Central memory CD8-positive, alpha-beta T cell (primary cell): ENCODE measurements at regions not wholly inside any gene's neighbourhood (a gene's known extent, or its start where the extent isn't known, plus 50 kb on each side); places are given as distances from the start of the nearest gene placed in this dataset.

Source experiments
- ATAC-seq: fragments of 150-1000 bp; cut with Tn5 transposase; replicated peaks from 2 replicates; pipeline ENCODE4 v1.10.0; 2022; ENCODE audit warnings: mild to moderate bottlenecking, moderate FRiP score, moderate number of reproducible peaks; ENCODE audit not compliant: poor library complexity, severe bottlenecking; ENCODE audit errors: extremely low read depth
- DNase-seq, 2 donors: peaks; one replicate each; pipeline ENCODE4 v3.0.0; 2021; ENCODE audit warnings: low spot score in 2 of 2
- H3K27ac Mint-ChIP-seq: one replicate; pipeline ENCODE4 v1.8.0; 2022; ENCODE audit warnings: low read depth, mild to moderate bottlenecking, moderate library complexity, mixed read lengths
- H3K27me3 Mint-ChIP-seq: one replicate; pipeline ENCODE4 v1.8.0; 2022; ENCODE audit warnings: mixed read lengths
- H3K36me3 Mint-ChIP-seq: one replicate; pipeline ENCODE4 v1.8.0; 2022; ENCODE audit warnings: mild to moderate bottlenecking, moderate library complexity, mixed read lengths; ENCODE audit not compliant: insufficient read depth
- H3K4me1 Mint-ChIP-seq: one replicate; pipeline ENCODE4 v1.8.0; 2022; ENCODE audit warnings: mixed read lengths
- H3K4me3 Mint-ChIP-seq: one replicate; pipeline ENCODE4 v1.8.0; 2022; ENCODE audit warnings: mild to moderate bottlenecking, moderate library complexity, mixed read lengths
- H3K9me3 Mint-ChIP-seq: one replicate; pipeline ENCODE4 v1.8.0; 2022; ENCODE audit warnings: mixed read lengths

GRCh38 chr10:33743429-33743857 lies 409.0 kb upstream of the NRP1 start:
- DNase-seq (no peak), ATAC-seq (peak; percentile 60)
- Mint-ChIP-seq H3K4me1 (no peaks in the 10 kb centered on the region), H3K9me3 (no peaks in the 10 kb centered on the region), H3K36me3 (peaks cover 1% of the 10 kb centered on the region), H3K27me3 (no peaks in the 10 kb centered on the region), H3K4me3 (no peak overlapping the region), H3K27ac (no peak overlapping the region)

- DNase-seq (no peak), ATAC-seq (no peak)
- no peak overlapping the region for H3K27ac Mint-ChIP-seq
- no peak overlapping the region for H3K4me3 Mint-ChIP-seq
- no peaks in the 10 kb centered on the region for H3K9me3 Mint-ChIP-seq
- no peaks in the 10 kb centered on the region for H3K4me1 Mint-ChIP-seq
- H3K27me3 Mint-ChIP-seq: no peaks in the 10 kb centered on the region
- no peaks in the 10 kb centered on the region for H3K36me3 Mint-ChIP-seq
Observed at GRCh38 chr10:33739031-33739430, 404.6 kb upstream of the NRP1 start.

- Mint-ChIP-seq H3K36me3 (no peaks in the 10 kb centered on the region), H3K4me3 (no peak overlapping the region), H3K27ac (peak overlapping the region; percentile 29), H3K9me3 (peaks cover 5% of the 10 kb centered on the region), H3K27me3 (peaks cover 2% of the 10 kb centered on the region), H3K4me1 (no peaks in the 10 kb centered on the region)
- ATAC-seq (no peak), DNase-seq (no peak)
Observed at GRCh38 chr10:33735464-33735923, 401.0 kb upstream of the NRP1 start.

GRCh38 chr10:33734393-33735155 lies 400.1 kb upstream of the NRP1 start:
- peaks cover 11% of the 10 kb centered on the region for H3K27me3 Mint-ChIP-seq
- ATAC-seq (no peak), DNase-seq (no peak)
- peaks cover 5% of the 10 kb centered on the region for H3K9me3 Mint-ChIP-seq
- H3K27ac Mint-ChIP-seq: no peak overlapping the region
- no peak overlapping the region for H3K4me3 Mint-ChIP-seq
- H3K36me3 Mint-ChIP-seq: no peaks in the 10 kb centered on the region
- no peaks in the 10 kb centered on the region for H3K4me1 Mint-ChIP-seq

GRCh38 chr10:33733058-33733457 lies 398.6 kb upstream of the NRP1 start:
- ATAC-seq: no peak
- H3K27me3 Mint-ChIP-seq: peaks cover 24% of the 10 kb centered on the region
- H3K4me3 Mint-ChIP-seq: no peak overlapping the region
- H3K36me3 Mint-ChIP-seq: no peaks in the 10 kb centered on the region
- peaks cover 5% of the 10 kb centered on the region for H3K9me3 Mint-ChIP-seq
- H3K4me1 Mint-ChIP-seq: no peaks in the 10 kb centered on the region
- DNase-seq: no peak
- no peak overlapping the region for H3K27ac Mint-ChIP-seq

- H3K36me3 Mint-ChIP-seq: no peaks in the 10 kb centered on the region
- H3K27ac Mint-ChIP-seq: no peak overlapping the region
- no peak overlapping the region for H3K4me3 Mint-ChIP-seq
- peaks cover 5% of the 10 kb centered on the region for H3K9me3 Mint-ChIP-seq
- ATAC-seq (no peak), DNase-seq (no peak)
- peaks cover 24% of the 10 kb centered on the region for H3K27me3 Mint-ChIP-seq
- H3K4me1 Mint-ChIP-seq: no peaks in the 10 kb centered on the region
Observed at GRCh38 chr10:33732161-33732680, 397.8 kb upstream of the NRP1 start.

GRCh38 chr10:33731322-33731721 lies 396.9 kb upstream of the NRP1 start:
- Mint-ChIP-seq H3K36me3 (no peaks in the 10 kb centered on the region), H3K27ac (no peak overlapping the region), H3K27me3 (peaks cover 24% of the 10 kb centered on the region), H3K4me1 (no peaks in the 10 kb centered on the region), H3K4me3 (no peak overlapping the region), H3K9me3 (peaks cover 5% of the 10 kb centered on the region)
- ATAC-seq (no peak), DNase-seq (no peak)

- ATAC-seq (no peak), DNase-seq (no peak)
- Mint-ChIP-seq H3K36me3 (no peaks in the 10 kb centered on the region), H3K27ac (no peak overlapping the region), H3K4me3 (no peak overlapping the region), H3K9me3 (no peaks in the 10 kb centered on the region), H3K4me1 (no peaks in the 10 kb centered on the region), H3K27me3 (peaks cover 31% of the 10 kb centered on the region)
Observed at GRCh38 chr10:33725430-33725829, 391.0 kb upstream of the NRP1 start.

GRCh38 chr10:33723181-33723580 lies 388.7 kb upstream of the NRP1 start:
- ATAC-seq: no peak
- H3K9me3 Mint-ChIP-seq: no peaks in the 10 kb centered on the region

GRCh38 chr10:33722067-33722466 lies 387.6 kb upstream of the NRP1 start:
- no peak for DNase-seq
- H3K27ac Mint-ChIP-seq: no peak overlapping the region

More at GRCh38 chr10:33723181-33723580, 388.7 kb upstream of the NRP1 start:
- no peak overlapping the region for H3K4me3 Mint-ChIP-seq
- no peaks in the 10 kb centered on the region for H3K36me3 Mint-ChIP-seq
- H3K4me1 Mint-ChIP-seq: no peaks in the 10 kb centered on the region
- H3K27ac Mint-ChIP-seq: no peak overlapping the region
- peaks cover 10% of the 10 kb centered on the region for H3K27me3 Mint-ChIP-seq
- DNase-seq: no peak

GRCh38 chr10:33721509-33721908 lies 387.0 kb upstream of the NRP1 start:
- DNase-seq (no peak), ATAC-seq (no peak)
- Mint-ChIP-seq H3K4me1 (no peaks in the 10 kb centered on the region), H3K36me3 (no peaks in the 10 kb centered on the region), H3K27ac (no peak overlapping the region), H3K9me3 (no peaks in the 10 kb centered on the region), H3K27me3 (peaks cover 10% of the 10 kb centered on the region), H3K4me3 (no peak overlapping the region)

More at GRCh38 chr10:33722067-33722466, 387.6 kb upstream of the NRP1 start:
- H3K4me3 Mint-ChIP-seq: no peak overlapping the region
- H3K36me3 Mint-ChIP-seq: no peaks in the 10 kb centered on the region
- no peaks in the 10 kb centered on the region for H3K9me3 Mint-ChIP-seq
- H3K27me3 Mint-ChIP-seq: peaks cover 10% of the 10 kb centered on the region
- no peak for ATAC-seq
- no peaks in the 10 kb centered on the region for H3K4me1 Mint-ChIP-seq

GRCh38 chr10:33720161-33720560 lies 385.7 kb upstream of the NRP1 start:
- no peaks in the 10 kb centered on the region for H3K4me1 Mint-ChIP-seq
- DNase-seq (no peak), ATAC-seq (no peak)
- H3K36me3 Mint-ChIP-seq: no peaks in the 10 kb centered on the region
- peaks cover 10% of the 10 kb centered on the region for H3K27me3 Mint-ChIP-seq
- H3K4me3 Mint-ChIP-seq: no peak overlapping the region
- no peaks in the 10 kb centered on the region for H3K9me3 Mint-ChIP-seq
- H3K27ac Mint-ChIP-seq: no peak overlapping the region

GRCh38 chr10:33719005-33719703 lies 384.7 kb upstream of the NRP1 start:
- ATAC-seq (no peak), DNase-seq (no peak)
- H3K36me3 Mint-ChIP-seq: no peaks in the 10 kb centered on the region
- H3K4me3 Mint-ChIP-seq: no peak overlapping the region
- H3K27ac Mint-ChIP-seq: no peak overlapping the region
- H3K27me3 Mint-ChIP-seq: peaks cover 9% of the 10 kb centered on the region
- no peaks in the 10 kb centered on the region for H3K4me1 Mint-ChIP-seq
- no peaks in the 10 kb centered on the region for H3K9me3 Mint-ChIP-seq
